Bone marrow (tissue), 2 donors: ENCODE measurements at regions not wholly inside any gene's neighbourhood (a gene's known extent, or its start where the extent isn't known, plus 50 kb on each side); places are given as distances from the start of the nearest gene placed in this dataset.

Source experiments
- DNase-seq, 2 donors: peaks; one replicate each; lab custom pipeline; 2025; lab: John Stamatoyannopoulos, UW

DNA sequence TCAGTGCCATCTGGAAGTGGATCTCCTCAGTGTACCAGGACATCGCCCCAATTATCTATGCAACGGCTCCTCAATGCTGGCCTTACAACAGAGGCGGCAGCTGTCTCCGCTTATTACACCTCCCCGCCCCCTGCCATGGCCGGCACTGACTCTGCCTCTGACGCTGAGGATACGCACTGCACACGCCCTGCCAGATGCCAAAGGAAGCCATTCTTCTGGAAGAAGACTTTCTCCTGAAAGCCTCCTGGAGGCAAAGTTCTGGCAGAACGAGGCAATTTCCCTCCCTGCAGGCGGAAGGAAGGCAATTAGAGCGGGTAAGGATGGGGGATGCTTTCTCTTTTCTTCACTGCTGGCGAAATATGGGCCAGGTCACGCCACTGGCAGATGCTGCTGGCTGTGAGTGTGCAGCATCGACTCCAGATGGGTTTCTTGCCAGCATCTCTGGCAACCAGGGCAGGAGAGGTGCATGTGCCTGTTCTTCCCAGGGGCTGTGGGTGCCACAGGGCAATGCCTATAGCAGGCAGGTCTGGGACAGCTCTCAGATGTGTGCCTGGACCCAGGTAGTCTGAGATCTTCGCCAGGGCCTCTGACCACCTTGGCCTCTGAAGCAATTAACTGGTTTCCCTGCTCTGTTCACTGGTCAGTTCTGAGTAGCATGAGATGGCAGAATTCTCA, 62.2 kb upstream of the MRPS22 start:
- DNase-seq: no peak

DNA sequence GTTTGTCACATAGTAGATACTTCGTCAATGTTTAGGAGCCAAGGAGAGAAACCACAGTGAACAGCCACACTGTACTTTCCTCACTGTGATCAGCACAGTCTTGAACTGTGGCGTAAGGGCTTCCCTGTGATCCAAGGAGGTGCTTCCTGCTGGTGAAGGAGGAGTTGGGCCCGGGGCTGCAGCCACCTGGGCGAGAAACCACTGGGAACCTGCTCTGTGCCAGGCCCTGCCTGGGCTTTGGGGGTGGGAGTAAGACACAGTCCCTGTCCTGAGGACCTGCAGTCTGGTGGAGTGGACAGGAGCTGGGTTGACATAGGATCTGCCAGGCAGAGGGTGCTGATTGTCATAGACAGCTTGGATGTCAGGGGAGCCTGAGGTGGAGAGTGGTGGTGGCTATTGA, 60.5 kb upstream of the MRPS22 start:
- DNase-seq: no peak

- no peak for DNase-seq
Measured at GRCh38 chr3:139284221-139284620, 59.6 kb upstream of the MRPS22 start.

DNA sequence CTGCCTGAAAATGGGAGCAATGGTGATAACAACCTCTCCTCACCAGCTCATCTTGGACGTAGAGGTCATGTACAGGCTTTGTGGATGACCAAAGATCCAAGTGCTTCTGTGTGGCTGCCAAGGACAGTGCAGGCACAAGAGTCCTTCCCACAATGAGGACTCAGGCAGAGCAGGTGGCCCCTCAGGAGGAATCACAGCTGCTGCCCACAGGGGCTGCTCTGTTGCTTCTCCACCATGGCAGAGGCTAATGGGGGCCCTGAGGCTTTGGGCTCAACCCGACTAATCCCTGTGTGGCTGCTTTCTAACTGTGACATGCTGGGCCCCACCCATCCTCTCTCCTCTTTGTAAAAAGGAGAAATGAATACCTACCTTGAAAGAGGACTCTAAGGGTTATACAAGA, 58.1 kb upstream of the MRPS22 start:
- DNase-seq: no peak

- DNase-seq: no peak
Measured at GRCh38 chr3:139286241-139286640, 57.6 kb upstream of the MRPS22 start.

GRCh38 chr3:139286825-139287224, 57.0 kb upstream of the MRPS22 start:
- no peak for DNase-seq

DNA sequence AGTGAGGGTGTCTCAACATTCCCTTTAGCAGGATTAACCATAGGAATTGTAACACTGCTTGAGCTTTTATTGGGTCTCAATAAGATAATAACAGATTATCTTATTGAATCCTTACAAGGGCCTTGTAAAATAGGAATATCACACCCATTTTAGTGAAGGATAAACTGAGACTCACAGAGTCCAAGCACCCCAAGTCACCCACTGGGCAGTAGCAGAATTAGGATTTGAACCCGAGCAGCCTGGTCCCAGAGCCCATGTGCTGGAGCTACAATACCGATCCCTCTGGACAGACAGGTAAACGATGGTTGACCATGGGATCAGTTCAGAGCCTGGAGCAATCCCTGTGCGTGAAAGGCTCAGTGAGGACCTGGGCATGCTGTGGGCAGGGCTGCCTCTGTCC, 56.3 kb upstream of the MRPS22 start:
- DNase-seq: no peak

DNA sequence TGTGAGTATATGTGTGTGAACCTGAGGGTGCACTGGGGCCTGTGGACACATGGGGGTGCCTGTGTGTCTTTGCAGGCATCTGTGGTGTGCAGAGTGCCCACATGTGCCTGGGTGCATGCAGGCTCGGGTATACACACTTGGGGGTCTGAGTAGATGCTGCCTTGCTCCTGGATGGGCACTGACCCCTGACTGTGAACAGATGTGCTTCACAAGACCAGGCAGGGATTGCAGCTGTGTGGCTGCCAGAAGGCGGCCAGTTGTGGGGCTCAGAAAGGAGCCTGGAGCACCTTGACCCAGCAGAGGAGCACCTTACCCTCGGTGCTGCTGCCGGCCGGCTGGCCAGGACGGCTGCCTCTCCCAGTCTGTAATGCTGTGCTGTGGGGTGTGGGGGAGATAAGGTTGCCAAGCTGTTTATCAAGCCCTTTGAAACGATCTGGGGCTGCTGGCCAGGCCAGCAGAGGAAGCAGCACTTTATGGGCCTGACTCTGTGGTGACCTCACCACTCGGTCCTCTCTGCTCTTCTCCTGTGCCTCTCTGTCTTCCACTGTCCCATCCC, 55.5 kb upstream of the MRPS22 start:
- DNase-seq: no peak

DNA sequence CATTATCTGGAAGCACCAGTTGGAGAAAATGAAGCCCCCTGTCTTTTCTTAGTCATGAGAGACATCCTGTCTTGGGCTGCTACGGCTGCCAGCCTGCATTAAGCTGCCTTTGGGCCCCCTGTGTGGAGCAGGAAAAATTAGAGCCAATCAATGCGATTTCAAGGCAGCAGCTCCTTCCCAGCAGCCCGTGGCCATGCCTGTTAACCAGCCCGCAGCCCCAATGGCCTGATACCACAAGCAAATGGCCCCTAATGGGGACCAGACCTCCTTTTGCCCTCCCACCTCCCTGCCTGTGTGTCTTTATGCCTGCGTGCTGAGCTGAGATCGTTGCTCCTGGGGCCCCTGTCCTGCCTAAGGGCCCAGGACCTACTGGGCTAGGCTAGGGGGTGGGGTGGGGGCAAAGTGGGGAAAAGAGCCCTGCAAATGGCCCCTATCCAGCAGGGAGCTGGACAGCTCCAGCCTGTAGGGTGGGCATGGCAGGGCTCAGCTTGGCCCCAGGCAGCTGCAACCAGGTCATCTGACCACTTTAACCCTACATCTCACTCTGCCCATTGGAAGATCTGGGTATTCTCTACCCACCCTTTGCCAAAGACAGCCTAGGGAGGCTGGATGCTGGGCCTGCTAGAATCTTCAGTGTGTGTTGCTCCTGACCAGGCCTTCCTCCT, 53.8 kb upstream of the MRPS22 start:
- no peak for DNase-seq

DNA sequence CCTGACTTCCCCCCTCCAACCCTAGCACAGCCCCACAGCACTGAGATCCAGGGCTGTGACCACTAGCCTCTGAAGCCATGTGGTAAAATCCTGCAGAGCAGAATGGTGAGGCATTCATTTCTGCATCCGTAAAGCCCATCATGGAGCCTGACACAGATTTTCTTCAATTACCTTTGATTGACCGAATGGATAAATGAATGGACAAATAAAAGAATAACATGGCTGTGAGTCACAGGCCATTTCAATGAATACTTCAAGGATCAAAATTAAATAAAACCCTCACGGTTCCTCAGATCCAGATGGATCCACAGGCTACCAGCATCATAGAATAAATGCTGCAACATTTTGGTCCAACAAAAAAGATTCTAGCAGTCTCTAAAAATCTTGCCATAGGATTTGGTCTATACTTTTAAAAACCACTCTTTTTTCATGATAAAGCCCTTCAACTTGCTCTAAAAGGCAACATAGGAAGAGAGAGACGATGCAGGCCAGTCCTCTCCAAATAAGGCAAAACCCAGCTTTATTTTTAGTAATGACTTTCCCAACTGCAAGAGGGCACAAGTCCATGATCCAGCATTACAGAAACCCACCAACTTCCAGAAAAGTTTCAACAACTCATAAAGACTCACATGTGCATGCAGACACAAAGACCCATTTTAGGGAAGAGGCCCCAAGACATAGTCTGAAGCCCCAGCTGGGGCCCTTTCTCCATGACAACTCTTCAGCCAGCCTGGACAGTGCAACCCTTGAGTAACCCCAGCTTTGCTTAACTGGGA, 52.4 kb upstream of the MRPS22 start:
- DNase-seq: no peak

DNA sequence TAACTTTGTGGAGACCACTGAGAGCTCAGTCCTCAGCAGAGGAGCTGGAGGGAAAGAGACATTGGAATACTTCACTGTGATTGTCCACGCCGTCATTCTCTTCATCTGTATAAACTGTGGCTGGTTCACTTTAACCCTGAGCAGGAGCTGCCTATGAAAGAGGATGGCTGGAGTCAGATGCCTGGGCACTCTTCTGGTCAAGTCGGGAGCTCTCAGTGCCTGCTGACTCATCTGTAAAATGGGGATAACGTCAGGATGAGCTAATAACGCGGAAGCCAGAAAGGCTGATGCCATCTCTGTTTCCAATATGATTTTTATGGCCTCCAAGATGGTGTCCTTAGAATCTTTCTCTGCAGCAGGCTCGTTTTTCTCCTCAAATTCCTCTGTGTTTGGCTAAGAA, 51.6 kb upstream of the MRPS22 start:
- DNase-seq: no peak

- no peak for DNase-seq
Measured at GRCh38 chr3:139292711-139293664, 50.8 kb upstream of the MRPS22 start.

DNA sequence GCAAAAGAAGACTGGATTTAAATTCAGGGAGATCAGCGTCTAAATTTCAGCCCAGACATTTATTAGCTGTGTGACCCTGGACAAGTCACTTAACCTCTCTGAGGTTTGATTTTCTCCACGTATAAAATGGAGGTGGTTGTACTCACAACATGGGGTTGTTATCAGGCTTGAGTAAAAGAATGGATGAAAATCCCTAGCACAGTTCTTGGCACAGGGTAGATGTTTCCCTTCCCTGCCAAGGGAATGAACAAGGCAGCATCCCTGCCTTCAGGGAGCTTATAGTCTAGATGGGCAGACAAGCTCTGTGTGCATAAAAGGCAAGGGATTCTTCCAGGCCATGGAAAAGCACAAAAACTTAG, 50.2 kb upstream of the MRPS22 start:
- DNase-seq: no peak
